ENCODE measurements at regions not wholly inside any gene's neighbourhood (a gene's known extent, or its start where the extent isn't known, plus 50 kb on each side); places are given as distances from the start of the nearest gene placed in this dataset.
A peak's percentile ranks its signal among the peaks of the same experiment; 100 is the strongest.
"Not testable (repeated sequence)": the region's sequence is repeated elsewhere in the genome, so short reads cannot be mapped to it uniquely, and the experiment has no call there.

- Histone ChIP-seq H2BK5ac (ENCODE audit: low read depth, low read length, poor library complexity) (no peak overlapping the region), H4K91ac (ENCODE audit: low read depth, low read length) (no peak overlapping the region), H3K9ac (ENCODE audit: low read length) (no peak overlapping the region), H4K8ac (ENCODE audit: low read depth, low read length) (no peak overlapping the region), H3K9me3 (ENCODE audit: insufficient read depth, low read depth, low read length) (no peaks in the 10 kb centered on the region), H3K18ac (ENCODE audit: low read length) (no peak overlapping the region), H2AFZ (ENCODE audit: insufficient read depth, low read length, poor library complexity) (no peak overlapping the region), H2BK12ac (ENCODE audit: low read length) (no peak overlapping the region), H3K4me3 (ENCODE audit: low read depth, low read length) (no peak overlapping the region), H2AK5ac (ENCODE audit: low read length) (no peak overlapping the region), H3K36me3 (ENCODE audit: control insufficient read depth in 1 of 2, insufficient read depth in 2 of 2, low read length in 2 of 2) (no peaks in the 10 kb centered on the region), H3K4ac (ENCODE audit: low read depth, low read length) (no peak overlapping the region), H3K14ac (ENCODE audit: low read length) (no peak overlapping the region), H3K27ac (ENCODE audit: low read depth, low read length) (no peak overlapping the region), H3K23ac (ENCODE audit: low read length) (no peak overlapping the region), H2BK120ac (ENCODE audit: insufficient read depth, low read length, poor library complexity) (no peak overlapping the region), H3K4me2 (ENCODE audit: low read length) (no peak overlapping the region), H3K27me3 (ENCODE audit: insufficient read depth, low read length) (no peaks in the 10 kb centered on the region), H4K12ac (ENCODE audit: low read depth, low read length) (no peak overlapping the region), H3K4me1 (ENCODE audit: control insufficient read depth in 1 of 2, insufficient read depth in 2 of 2, low read length in 2 of 2) (no peaks in the 10 kb centered on the region), H3K79me1 (ENCODE audit: low read length) (no peaks in the 10 kb centered on the region), H3K79me2 (ENCODE audit: control insufficient read depth, insufficient read depth, low read length, poor library complexity) (no peaks in the 10 kb centered on the region)
- 100% methylated on average over 3 of the region's 7 CpGs for WGBS (ENCODE audit: extremely low coverage, insufficient coverage, insufficient read length)
- DNase-seq: no peak
Observed at GRCh38 chr12:114530417-114530816, 124.5 kb upstream of the TBX5 start.

GRCh38 chr12:114529966-114530365, 124.0 kb upstream of the TBX5 start:
- Histone ChIP-seq H3K9me3 (ENCODE audit: insufficient read depth, low read depth, low read length) (no peaks in the 10 kb centered on the region), H3K14ac (ENCODE audit: low read length) (no peak overlapping the region), H3K4me3 (ENCODE audit: low read depth, low read length) (no peak overlapping the region), H2BK120ac (ENCODE audit: insufficient read depth, low read length, poor library complexity) (no peak overlapping the region), H2AK5ac (ENCODE audit: low read length) (no peak overlapping the region), H3K27ac (ENCODE audit: low read depth, low read length) (no peak overlapping the region), H3K9ac (ENCODE audit: low read length) (no peak overlapping the region), H3K4me1 (ENCODE audit: control insufficient read depth in 1 of 2, insufficient read depth in 2 of 2, low read length in 2 of 2) (no peaks in the 10 kb centered on the region), H3K4me2 (ENCODE audit: low read length) (no peak overlapping the region), H3K79me2 (ENCODE audit: control insufficient read depth, insufficient read depth, low read length, poor library complexity) (no peaks in the 10 kb centered on the region), H2AFZ (ENCODE audit: insufficient read depth, low read length, poor library complexity) (no peak overlapping the region), H3K36me3 (ENCODE audit: control insufficient read depth in 1 of 2, insufficient read depth in 2 of 2, low read length in 2 of 2) (no peaks in the 10 kb centered on the region), H3K4ac (ENCODE audit: low read depth, low read length) (no peak overlapping the region), H3K18ac (ENCODE audit: low read length) (no peak overlapping the region), H4K12ac (ENCODE audit: low read depth, low read length) (no peak overlapping the region), H3K27me3 (ENCODE audit: insufficient read depth, low read length) (no peaks in the 10 kb centered on the region), H4K91ac (ENCODE audit: low read depth, low read length) (no peak overlapping the region), H3K23ac (ENCODE audit: low read length) (no peak overlapping the region), H2BK5ac (ENCODE audit: low read depth, low read length, poor library complexity) (no peak overlapping the region), H3K79me1 (ENCODE audit: low read length) (no peaks in the 10 kb centered on the region), H4K8ac (ENCODE audit: low read depth, low read length) (no peak overlapping the region), H2BK12ac (ENCODE audit: low read length) (no peak overlapping the region)
- peak; percentile 29 to 82 for DNase-seq
- WGBS (ENCODE audit: extremely low coverage, insufficient coverage, insufficient read length): no CpG with 5 or more reads among the region's 2 CpGs

- no peaks in the 10 kb centered on the region for H3K4me1 ChIP-seq (ENCODE audit: control insufficient read depth in 1 of 2, insufficient read depth in 2 of 2, low read length in 2 of 2)
- no peak overlapping the region for H3K27ac ChIP-seq (ENCODE audit: low read depth, low read length)
- no peaks in the 10 kb centered on the region for H3K27me3 ChIP-seq (ENCODE audit: insufficient read depth, low read length)
- no peak overlapping the region for H2BK120ac ChIP-seq (ENCODE audit: insufficient read depth, low read length, poor library complexity)
- no peaks in the 10 kb centered on the region for H3K36me3 ChIP-seq (ENCODE audit: control insufficient read depth in 1 of 2, insufficient read depth in 2 of 2, low read length in 2 of 2)
- no peak overlapping the region for H3K9ac ChIP-seq (ENCODE audit: low read length)
- H3K14ac ChIP-seq (ENCODE audit: low read length): no peak overlapping the region
- H4K91ac ChIP-seq (ENCODE audit: low read depth, low read length): no peak overlapping the region
- H3K4me2 ChIP-seq (ENCODE audit: low read length): no peak overlapping the region
- H2AK5ac ChIP-seq (ENCODE audit: low read length): no peak overlapping the region
- H3K4me3 ChIP-seq (ENCODE audit: low read depth, low read length): no peak overlapping the region
- H4K8ac ChIP-seq (ENCODE audit: low read depth, low read length): no peak overlapping the region
- H3K4ac ChIP-seq (ENCODE audit: low read depth, low read length): no peak overlapping the region
- no peak overlapping the region for H3K18ac ChIP-seq (ENCODE audit: low read length)
- H2AFZ ChIP-seq (ENCODE audit: insufficient read depth, low read length, poor library complexity): no peak overlapping the region
- no peak overlapping the region for H3K23ac ChIP-seq (ENCODE audit: low read length)
- H3K79me2 ChIP-seq (ENCODE audit: control insufficient read depth, insufficient read depth, low read length, poor library complexity): no peaks in the 10 kb centered on the region
- no peaks in the 10 kb centered on the region for H3K9me3 ChIP-seq (ENCODE audit: insufficient read depth, low read depth, low read length)
- no peak overlapping the region for H2BK12ac ChIP-seq (ENCODE audit: low read length)
- no peak overlapping the region for H4K12ac ChIP-seq (ENCODE audit: low read depth, low read length)
- H2BK5ac ChIP-seq (ENCODE audit: low read depth, low read length, poor library complexity): no peak overlapping the region
- DNase-seq: peak; percentile 52 to 69
- H3K79me1 ChIP-seq (ENCODE audit: low read length): no peaks in the 10 kb centered on the region
- WGBS (ENCODE audit: extremely low coverage, insufficient coverage, insufficient read length): no CpG with 5 or more reads among the region's 3 CpGs
Observed at GRCh38 chr12:114528766-114529165, 122.8 kb upstream of the TBX5 start.

GRCh38 chr12:114521160-114521559, 115.2 kb upstream of the TBX5 start:
- not testable (repeated sequence) for H3K18ac ChIP-seq (ENCODE audit: low read length); H3K36me3 ChIP-seq (ENCODE audit: control insufficient read depth in 1 of 2, insufficient read depth in 2 of 2, low read length in 2 of 2); H3K79me2 ChIP-seq (ENCODE audit: control insufficient read depth, insufficient read depth, low read length, poor library complexity); H3K27ac ChIP-seq (ENCODE audit: low read depth, low read length); H3K4me1 ChIP-seq (ENCODE audit: control insufficient read depth in 1 of 2, insufficient read depth in 2 of 2, low read length in 2 of 2); H4K91ac ChIP-seq (ENCODE audit: low read depth, low read length); H3K14ac ChIP-seq (ENCODE audit: low read length); H3K23ac ChIP-seq (ENCODE audit: low read length); H3K27me3 ChIP-seq (ENCODE audit: insufficient read depth, low read length); H3K4me3 ChIP-seq (ENCODE audit: low read depth, low read length); H2BK120ac ChIP-seq (ENCODE audit: insufficient read depth, low read length, poor library complexity); H3K9me3 ChIP-seq (ENCODE audit: insufficient read depth, low read depth, low read length); H2BK12ac ChIP-seq (ENCODE audit: low read length); H4K8ac ChIP-seq (ENCODE audit: low read depth, low read length); H3K4ac ChIP-seq (ENCODE audit: low read depth, low read length); H2AFZ ChIP-seq (ENCODE audit: insufficient read depth, low read length, poor library complexity); H2BK5ac ChIP-seq (ENCODE audit: low read depth, low read length, poor library complexity); H3K9ac ChIP-seq (ENCODE audit: low read length); H4K12ac ChIP-seq (ENCODE audit: low read depth, low read length); H2AK5ac ChIP-seq (ENCODE audit: low read length); H3K4me2 ChIP-seq (ENCODE audit: low read length); H3K79me1 ChIP-seq (ENCODE audit: low read length)
- DNase-seq: peak; percentile 52 to 81
- no CpG with 5 or more reads among the region's 2 CpGs for WGBS (ENCODE audit: extremely low coverage, insufficient coverage, insufficient read length)
